A673 (cell line): ENCODE measurements at regions not wholly inside any gene's neighbourhood (a gene's known extent, or its start where the extent isn't known, plus 50 kb on each side); places are given as distances from the start of the nearest gene placed in this dataset.

Source experiments
- BruUV-seq: library from RNA; stranded (reverse); fragments of 400-500 nt; replicated peaks from 2 replicates; lab custom pipeline; 2021; lab: Mats Ljungman, UMichigan
- CTCF ChIA-PET: fragments of 300-600 bp; sonication (Branson Sonifier 250); formaldehyde crosslinking; loops from one replicate; lab custom pipeline; 2022; ENCODE audit warnings: antibody characterized with exemption; lab: Charles Lee
- POLR2A ChIA-PET: fragments of 300-600 bp; sonication (Branson Sonifier 250); formaldehyde crosslinking; loops from one replicate; lab custom pipeline; 2022; ENCODE audit warnings: antibody characterized with exemption; ENCODE audit not compliant: low non-redundant PET; lab: Charles Lee
- DNase-seq: peaks from one replicate; pipeline ENCODE4 v3.0.0-alpha.2; 2015; ENCODE audit warnings: low spot score
- H3K27ac ChIP-seq: fragments of 200-600 bp; sonication (generic); 2 replicates; pipeline ENCODE4 v1.5.1; 2016; ENCODE audit warnings: mixed run types, low read depth, mild to moderate bottlenecking, mixed read lengths, antibody characterized with exemption, low read length; ENCODE audit not compliant: poor library complexity, severe bottlenecking
- H3K27me3 ChIP-seq: fragments of 200-600 bp; sonication (generic); replicated peaks from 2 replicates; pipeline ENCODE4 v1.6.1; 2017; ENCODE audit warnings: mixed run types, low read depth, mild to moderate bottlenecking, mixed read lengths, antibody characterized with exemption, low read length; ENCODE audit not compliant: insufficient read depth, poor library complexity
- H3K36me3 ChIP-seq: fragments of 200-600 bp; sonication (generic); 2 replicates; pipeline ENCODE4 v1.6.1; 2016; ENCODE audit warnings: mixed run types, mild to moderate bottlenecking, mixed read lengths, antibody characterized with exemption, low read length; ENCODE audit not compliant: insufficient read depth, poor library complexity, severe bottlenecking
- H3K4me1 ChIP-seq: fragments of 200-600 bp; sonication (generic); 2 replicates; pipeline ENCODE4 v1.6.1; 2017; ENCODE audit warnings: mixed run types, mild to moderate bottlenecking, mixed read lengths, antibody characterized with exemption, low read length; ENCODE audit not compliant: insufficient read depth, poor library complexity, severe bottlenecking
- H3K4me3 ChIP-seq: fragments of 200-600 bp; sonication (generic); 2 replicates; pipeline ENCODE4 v1.5.1; 2016; ENCODE audit warnings: low read depth, mixed run types, mild to moderate bottlenecking, mixed read lengths, low read length; ENCODE audit not compliant: poor library complexity, severe bottlenecking
- H3K9me3 ChIP-seq: fragments of 200-600 bp; sonication (generic); 2 replicates; pipeline ENCODE4 v1.6.1; 2016; ENCODE audit warnings: mixed run types, low read depth, mild to moderate bottlenecking, mixed read lengths, antibody characterized with exemption, low read length; ENCODE audit not compliant: poor library complexity, severe bottlenecking
- EZH2 ChIP-seq: fragments of 200-600 bp; sonication (generic); IDR thresholded peaks from 2 replicates; pipeline ENCODE4 v1.6.1; 2017; ENCODE audit warnings: borderline replicate concordance, low read depth, mild to moderate bottlenecking, mixed read lengths, antibody characterized with exemption, low read length; ENCODE audit not compliant: poor library complexity, severe bottlenecking
- intact Hi-C: fragments of 100-400 bp; cut with micrococcal nuclease; formaldehyde crosslinking; loops from one replicate; pipeline ENCODE4 v1.10.0; 2022; ENCODE audit not compliant: unreplicated experiment
- TF ChIP-seq, protein P1 (sequence below): fragments of 300-800, 200-600 bp; sonication (generic); conservative IDR thresholded peaks from 2 replicates; pipeline ENCODE4 v1.5.1; 2017; ENCODE audit warnings: low read depth, mild to moderate bottlenecking, antibody characterized with exemption, low read length, moderate library complexity, mixed read lengths

DNA sequence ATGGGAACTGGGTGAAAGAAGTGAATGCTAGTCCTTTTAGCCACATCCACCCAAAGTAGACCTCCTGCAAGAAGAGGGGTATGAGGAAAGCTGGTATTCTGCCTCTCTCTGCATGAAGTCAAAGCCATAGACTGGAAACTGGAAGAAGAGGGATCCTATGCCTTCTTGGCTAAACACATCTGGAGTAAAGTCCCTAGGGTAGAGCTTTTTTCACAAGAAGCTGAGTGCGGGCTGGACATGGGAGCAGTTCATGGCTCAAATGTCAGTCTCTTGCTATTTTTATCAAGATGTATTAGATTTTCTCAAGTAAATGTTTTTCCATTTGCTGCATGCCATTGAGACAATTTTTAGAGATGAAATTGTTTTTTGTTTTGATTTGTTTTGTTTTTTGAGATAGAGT is 206.5 kb upstream of the TMEM72 start:
- no TSS peak for BruUV-seq
- CTCF ChIA-PET = no interaction called here
- Histone ChIP-seq H3K27ac (no peak overlapping the region), H3K4me1 (no peaks in the 10 kb centered on the region), H3K4me3 (no peak overlapping the region), H3K27me3 (no peaks in the 10 kb centered on the region), H3K9me3 (peaks cover 7% of the 10 kb centered on the region), H3K36me3 (no peaks in the 10 kb centered on the region)
- DNase-seq = no peak
- TF ChIP-seq, protein P1, sequence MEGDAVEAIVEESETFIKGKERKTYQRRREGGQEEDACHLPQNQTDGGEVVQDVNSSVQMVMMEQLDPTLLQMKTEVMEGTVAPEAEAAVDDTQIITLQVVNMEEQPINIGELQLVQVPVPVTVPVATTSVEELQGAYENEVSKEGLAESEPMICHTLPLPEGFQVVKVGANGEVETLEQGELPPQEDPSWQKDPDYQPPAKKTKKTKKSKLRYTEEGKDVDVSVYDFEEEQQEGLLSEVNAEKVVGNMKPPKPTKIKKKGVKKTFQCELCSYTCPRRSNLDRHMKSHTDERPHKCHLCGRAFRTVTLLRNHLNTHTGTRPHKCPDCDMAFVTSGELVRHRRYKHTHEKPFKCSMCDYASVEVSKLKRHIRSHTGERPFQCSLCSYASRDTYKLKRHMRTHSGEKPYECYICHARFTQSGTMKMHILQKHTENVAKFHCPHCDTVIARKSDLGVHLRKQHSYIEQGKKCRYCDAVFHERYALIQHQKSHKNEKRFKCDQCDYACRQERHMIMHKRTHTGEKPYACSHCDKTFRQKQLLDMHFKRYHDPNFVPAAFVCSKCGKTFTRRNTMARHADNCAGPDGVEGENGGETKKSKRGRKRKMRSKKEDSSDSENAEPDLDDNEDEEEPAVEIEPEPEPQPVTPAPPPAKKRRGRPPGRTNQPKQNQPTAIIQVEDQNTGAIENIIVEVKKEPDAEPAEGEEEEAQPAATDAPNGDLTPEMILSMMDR = no peak
- TF ChIP-seq EZH2 = no peak
- intact Hi-C loops = no loop called here
- POLR2A ChIA-PET = no interaction called here

DNA sequence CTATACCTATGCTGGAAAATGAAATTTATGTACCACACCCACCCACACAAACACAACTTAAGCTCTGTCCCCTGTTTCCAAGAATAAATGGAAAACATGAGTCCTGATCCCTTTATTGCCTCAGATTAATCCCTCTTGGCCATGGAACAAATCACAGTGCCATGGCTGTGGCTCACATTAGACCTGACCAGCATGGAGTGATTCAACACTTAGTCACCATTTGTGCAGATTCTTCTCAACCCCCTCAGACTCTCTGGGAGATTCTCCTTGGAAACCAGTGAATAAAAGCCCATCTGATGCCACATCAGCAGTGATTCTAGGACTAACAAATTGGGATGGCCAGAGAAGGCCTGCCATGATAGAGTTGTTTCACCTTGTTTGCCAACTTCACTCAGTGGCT is 204.4 kb upstream of the TMEM72 start:
- no peak overlapping the region for H3K27ac ChIP-seq
- intact Hi-C loops = no loop called here
- peaks cover 7% of the 10 kb centered on the region for H3K9me3 ChIP-seq
- DNase-seq = no peak
- H3K27me3 ChIP-seq = no peaks in the 10 kb centered on the region
- H3K4me1 ChIP-seq = no peaks in the 10 kb centered on the region
- CTCF ChIA-PET = no interaction called here
- BruUV-seq = no TSS peak
- TF ChIP-seq EZH2 = no peak
- TF ChIP-seq, protein P1 = no peak
- H3K4me3 ChIP-seq = no peak overlapping the region
- POLR2A ChIA-PET = no interaction called here
- no peaks in the 10 kb centered on the region for H3K36me3 ChIP-seq

DNA sequence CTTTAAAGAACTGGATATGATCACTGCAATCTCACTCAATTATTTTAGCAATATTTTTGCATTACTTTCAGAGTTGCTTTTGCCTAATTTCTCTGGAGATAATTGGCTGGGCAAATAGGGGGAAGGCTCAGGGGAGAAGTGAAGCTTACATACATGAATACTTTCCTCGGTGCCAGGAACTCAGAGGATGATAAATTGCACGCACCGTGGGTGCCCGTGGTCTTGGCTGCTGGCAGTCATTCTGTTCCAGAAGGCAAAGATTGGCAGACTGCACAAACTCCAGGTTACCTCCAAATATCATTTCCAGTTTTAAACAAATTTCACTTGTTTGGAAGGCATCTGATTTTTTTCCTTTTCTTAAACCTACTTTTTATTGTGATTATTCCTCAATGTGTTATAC is 197.8 kb upstream of the TMEM72 start:
- BruUV-seq = no TSS peak
- intact Hi-C loops = no loop called here
- H3K4me3 ChIP-seq = no peak overlapping the region
- H3K9me3 ChIP-seq = no peaks in the 10 kb centered on the region
- H3K27me3 ChIP-seq = no peaks in the 10 kb centered on the region
- no peaks in the 10 kb centered on the region for H3K4me1 ChIP-seq
- no peak for DNase-seq
- POLR2A ChIA-PET = no interaction called here
- no peaks in the 10 kb centered on the region for H3K36me3 ChIP-seq
- no peak overlapping the region for H3K27ac ChIP-seq
- TF ChIP-seq EZH2 = no peak
- TF ChIP-seq, protein P1 = no peak
- CTCF ChIA-PET = no interaction called here
